Retinal pigment epithelial cell (primary cell): ENCODE measurements at regions not wholly inside any gene's neighbourhood (a gene's known extent, or its start where the extent isn't known, plus 50 kb on each side); places are given as distances from the start of the nearest gene placed in this dataset.

Source experiments
- DNase-seq: peaks from one replicate; pipeline ENCODE4 v3.0.0-alpha.2; 2010; ENCODE audit warnings: low read depth
- H3K4me3 ChIP-seq: 2 replicates; pipeline ENCODE4 v1.5.1; 2011; ENCODE audit warnings: mild to moderate bottlenecking, low read length, control low read depth, moderate library complexity
- CTCF ChIP-seq: conservative IDR thresholded peaks from 2 replicates; pipeline ENCODE4 v1.5.1; 2011; ENCODE audit warnings: low read depth, low read length, control low read depth, inconsistent platforms

- DNase-seq = no peak
- TF ChIP-seq CTCF = no peak
- no peak overlapping the region for H3K4me3 ChIP-seq
Observed at GRCh38 chr6:100103194-100103593, 109.2 kb upstream of the MCHR2 start.

GRCh38 chr6:100101644-100102043 lies 107.6 kb upstream of the MCHR2 start:
- DNase-seq = no peak
- no peak overlapping the region for H3K4me3 ChIP-seq
- no peak for TF ChIP-seq CTCF

GRCh38 chr6:100100776-100101175 lies 106.8 kb upstream of the MCHR2 start:
- no peak overlapping the region for H3K4me3 ChIP-seq
- no peak for TF ChIP-seq CTCF
- DNase-seq = no peak

- no peak for DNase-seq
- no peak overlapping the region for H3K4me3 ChIP-seq
- peak; percentile 46 for TF ChIP-seq CTCF
Observed at GRCh38 chr6:100099189-100100074, 105.4 kb upstream of the MCHR2 start.

GRCh38 chr6:100096936-100097335 lies 102.9 kb upstream of the MCHR2 start:
- no peak for DNase-seq
- H3K4me3 ChIP-seq = no peak overlapping the region
- no peak for TF ChIP-seq CTCF

GRCh38 chr6:100096341-100096740 lies 102.3 kb upstream of the MCHR2 start:
- no peak for TF ChIP-seq CTCF
- no peak overlapping the region for H3K4me3 ChIP-seq
- DNase-seq = no peak

GRCh38 chr6:100093405-100093804 lies 99.4 kb upstream of the MCHR2 start:
- no peak for TF ChIP-seq CTCF
- DNase-seq = no peak
- no peak overlapping the region for H3K4me3 ChIP-seq
